HG03342 (cell line): ENCODE measurements at regions not wholly inside any gene's neighbourhood (a gene's known extent, or its start where the extent isn't known, plus 50 kb on each side); places are given as distances from the start of the nearest gene placed in this dataset.

ENCODE experiments used
- ATAC-seq: cut with Tn5 transposase; IDR thresholded peaks from one replicate; pipeline ENCODE4 v1.9.1; 2021; ENCODE audit warnings: mild to moderate bottlenecking, moderate library complexity; ENCODE audit not compliant: unreplicated experiment

- no peak for ATAC-seq
Measured at GRCh38 chr10:111435871-111436270, 359.0 kb downstream of the ADRA2A start.

- no peak for ATAC-seq
Measured at GRCh38 chr10:111439034-111439842, 362.4 kb downstream of the ADRA2A start.

GRCh38 chr10:111440501-111440900, 363.7 kb downstream of the ADRA2A start:
- no peak for ATAC-seq

- no peak for ATAC-seq
Measured at GRCh38 chr10:111445667-111446066, 368.8 kb downstream of the ADRA2A start.

GRCh38 chr10:111446966-111447365, 370.1 kb downstream of the ADRA2A start:
- ATAC-seq: no peak

DNA sequence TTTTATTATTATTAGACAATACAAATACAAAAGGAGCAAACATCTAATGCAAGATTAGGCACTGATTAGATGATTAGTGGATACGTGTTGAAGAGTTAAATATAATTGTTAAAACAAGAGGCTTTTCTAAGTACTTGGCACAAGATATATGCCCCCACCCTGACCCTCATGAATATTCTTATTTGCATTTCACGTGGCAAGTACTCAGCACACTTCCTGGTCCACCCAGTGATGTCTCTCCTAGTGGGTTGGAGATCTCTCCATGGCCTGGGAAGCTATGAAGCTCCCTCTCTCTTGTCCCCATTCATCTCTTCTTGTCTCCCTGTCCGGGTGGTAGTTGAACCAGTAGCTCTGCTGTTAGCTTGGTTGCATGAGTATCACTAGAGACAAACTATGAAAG, 375.3 kb downstream of the ADRA2A start:
- ATAC-seq: no peak

- ATAC-seq: no peak
Measured at GRCh38 chr10:111455776-111456426, 379.1 kb downstream of the ADRA2A start.

- no peak for ATAC-seq
Measured at GRCh38 chr10:111458256-111458655, 381.4 kb downstream of the ADRA2A start.

DNA sequence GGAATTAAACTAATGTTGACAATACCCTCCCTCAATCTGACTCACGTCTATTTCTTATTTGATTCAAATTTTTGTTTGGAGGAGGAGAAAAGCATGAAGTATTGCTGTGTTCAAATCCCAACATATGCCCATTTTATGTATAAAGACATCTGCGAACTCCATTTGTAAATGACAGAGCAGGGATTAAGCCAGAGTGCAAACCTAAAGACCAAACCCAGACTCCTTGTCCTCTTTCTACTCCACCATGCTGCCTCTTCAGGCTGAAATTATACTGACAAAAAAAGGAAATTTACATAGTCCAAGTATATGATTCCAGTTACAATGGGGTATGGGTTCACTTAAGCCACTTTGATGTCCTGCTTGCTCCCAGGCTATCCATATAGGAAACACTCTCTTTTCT, 383.1 kb downstream of the ADRA2A start:
- ATAC-seq: no peak

DNA sequence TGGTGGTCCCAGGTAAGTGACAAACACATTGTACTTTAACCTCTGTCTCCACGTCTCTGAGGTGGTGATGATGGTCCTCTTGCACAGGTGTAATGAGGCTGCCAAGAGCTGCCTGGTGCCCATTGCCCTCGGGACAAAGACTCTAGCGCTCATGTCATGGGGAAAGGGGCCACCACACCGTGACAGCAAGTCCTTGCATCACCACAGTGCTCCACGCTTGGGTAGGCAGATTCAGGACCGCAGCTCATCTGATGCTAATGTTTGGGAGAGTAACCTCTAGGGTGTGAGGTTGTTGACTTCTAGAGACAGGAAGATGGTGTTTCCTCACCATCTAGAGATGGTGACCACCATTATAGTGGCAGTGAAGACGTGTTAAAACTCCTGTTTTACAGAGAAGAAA, 395.6 kb downstream of the ADRA2A start:
- ATAC-seq: no peak

DNA sequence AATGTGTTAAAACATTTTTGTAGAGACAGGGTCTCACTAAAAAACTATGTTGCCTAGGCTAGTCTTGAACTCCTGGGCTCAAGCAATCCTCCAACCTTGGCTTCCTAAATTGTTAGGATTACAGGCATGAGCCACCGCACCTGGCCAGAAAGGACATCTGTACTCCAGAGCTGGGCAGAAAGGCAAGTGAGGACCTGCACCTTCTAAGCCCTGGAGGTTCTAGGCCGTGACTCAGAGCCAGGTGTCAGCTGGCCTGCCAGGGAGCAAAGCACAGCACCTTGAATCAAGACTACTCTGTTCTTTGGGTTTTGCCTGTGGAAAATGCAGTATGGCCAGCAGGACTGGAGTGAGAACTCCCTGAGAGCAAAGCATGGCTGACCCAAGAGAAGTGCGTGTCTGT, 396.5 kb downstream of the ADRA2A start:
- no peak for ATAC-seq

- ATAC-seq: no peak
Measured at GRCh38 chr10:111474786-111475185, 398.0 kb downstream of the ADRA2A start.

DNA sequence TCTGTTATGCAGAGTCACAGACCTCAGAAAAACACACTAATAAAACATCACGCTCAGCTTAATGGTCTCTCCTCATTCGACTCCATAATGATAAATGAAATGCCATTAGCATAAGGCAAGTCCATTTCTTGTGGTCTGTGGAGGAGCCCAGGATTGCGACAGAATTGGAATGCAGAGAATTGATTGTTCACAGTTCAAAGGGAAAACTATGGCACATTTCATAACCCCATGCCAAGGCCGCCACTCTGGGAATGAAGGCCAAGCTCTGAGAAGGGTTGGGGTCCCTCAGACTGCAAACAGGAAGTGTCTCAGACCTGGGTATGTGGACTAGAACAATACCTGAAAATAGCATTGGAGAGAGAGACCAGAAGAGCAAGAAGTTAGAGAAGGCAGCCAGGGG, 398.9 kb downstream of the ADRA2A start:
- ATAC-seq: no peak

- ATAC-seq: no peak
Measured at GRCh38 chr10:111478651-111479050, 401.8 kb downstream of the ADRA2A start.

DNA sequence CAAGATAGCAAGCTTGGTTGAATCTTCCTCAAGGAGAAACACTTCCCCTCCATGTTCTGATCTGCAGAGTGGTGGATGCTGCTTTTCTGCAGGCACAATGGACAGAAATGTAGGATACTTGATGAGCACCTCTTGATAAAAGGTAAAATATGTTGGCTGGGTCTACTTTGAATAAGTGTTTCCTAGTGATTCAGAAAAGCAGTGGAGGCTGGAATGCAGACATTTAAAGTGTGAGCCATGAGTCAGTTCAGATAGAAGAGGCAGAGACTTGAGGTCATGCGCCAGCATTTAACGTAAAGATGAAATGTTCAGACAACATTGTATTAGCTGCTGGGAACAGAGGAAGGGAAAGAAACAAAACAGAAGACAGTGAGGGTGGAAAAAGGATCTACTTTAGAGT, 403.1 kb downstream of the ADRA2A start:
- no peak for ATAC-seq

- ATAC-seq: no peak
Measured at GRCh38 chr10:111481261-111481826, 404.5 kb downstream of the ADRA2A start.

DNA sequence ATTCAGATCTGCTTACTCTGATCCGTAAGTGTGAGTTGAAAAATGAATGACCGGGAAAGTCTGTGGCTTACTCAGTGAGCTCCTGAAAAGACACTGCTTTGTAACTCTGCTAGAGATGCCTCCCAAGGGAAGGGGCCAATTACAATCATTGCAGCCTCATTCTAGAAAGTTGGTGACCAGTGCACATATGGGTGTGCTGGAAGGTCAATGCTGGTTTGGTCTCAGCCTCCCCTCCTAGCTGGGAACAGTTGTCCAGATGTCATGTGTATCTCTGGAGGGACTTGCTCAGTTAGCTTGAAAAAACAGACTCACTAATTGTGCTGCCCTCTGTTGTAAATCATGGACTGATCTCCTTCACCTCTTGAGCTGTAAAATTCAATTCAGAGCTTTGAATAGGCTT, 405.0 kb downstream of the ADRA2A start:
- no peak for ATAC-seq

DNA sequence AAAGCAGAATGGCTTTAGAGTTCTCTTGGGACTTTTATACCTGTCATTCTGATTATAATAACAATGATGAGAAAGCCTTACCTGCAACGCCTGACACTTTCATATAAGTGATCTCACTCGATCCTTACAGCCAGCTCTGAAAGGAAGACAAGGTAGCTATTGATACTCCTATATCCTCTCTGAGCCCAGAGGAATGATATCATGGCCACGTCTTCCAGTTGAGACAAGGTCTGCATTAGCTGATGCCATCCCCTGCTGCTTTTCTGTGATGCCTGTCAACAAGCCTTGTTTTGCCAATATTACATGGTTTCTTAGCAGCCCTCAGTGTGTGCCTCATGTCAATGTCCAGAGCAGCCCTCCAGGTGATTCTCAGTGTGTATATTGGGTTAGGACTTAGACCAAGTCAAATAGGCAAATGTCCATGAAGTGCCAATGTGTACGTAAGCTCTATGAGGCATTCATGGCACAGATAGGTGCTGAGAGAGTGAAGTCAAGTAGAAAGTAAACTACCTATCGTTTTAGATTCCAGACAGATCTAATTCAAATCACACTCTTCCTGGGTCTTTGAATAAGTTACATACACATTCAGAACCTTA, 405.9 kb downstream of the ADRA2A start:
- no peak for ATAC-seq

DNA sequence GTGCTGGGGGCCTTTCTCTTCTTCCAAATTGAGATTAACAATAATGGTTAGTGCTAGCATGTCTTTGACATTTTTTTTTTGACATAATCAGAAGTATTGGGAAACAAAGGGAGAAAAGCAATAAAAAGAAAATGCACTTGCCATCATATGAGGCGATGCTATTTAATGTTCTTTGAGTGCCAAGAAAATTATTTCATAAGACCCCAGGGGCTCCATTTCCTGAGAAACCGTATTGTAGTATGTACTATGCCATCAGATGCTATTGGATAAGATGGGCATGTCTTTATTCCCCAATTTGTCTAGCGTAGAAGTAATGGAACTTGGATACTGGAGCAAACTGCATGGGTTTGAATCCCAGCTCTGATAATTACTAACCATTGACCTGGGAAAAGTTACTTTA, 408.9 kb downstream of the ADRA2A start:
- ATAC-seq: no peak

DNA sequence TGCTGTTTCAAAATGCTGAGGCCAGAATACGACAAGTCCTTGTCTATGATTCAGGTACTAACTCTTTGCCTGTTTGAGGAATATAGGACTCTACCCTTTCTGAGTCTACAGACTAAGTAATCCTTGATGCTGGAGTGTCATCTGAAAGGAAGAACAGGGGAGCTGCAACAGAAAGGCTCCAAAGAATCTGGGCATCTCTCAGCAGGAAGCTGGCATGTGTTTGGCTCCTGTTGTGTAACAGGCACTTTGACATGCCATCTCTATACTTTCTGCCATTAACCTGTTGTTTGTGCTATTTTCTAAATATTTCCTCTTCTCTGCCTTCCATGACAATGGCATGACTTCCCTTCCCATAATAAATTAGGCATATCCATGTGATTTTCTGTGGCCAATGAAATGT, 409.5 kb downstream of the ADRA2A start:
- no peak for ATAC-seq

- ATAC-seq: no peak
Measured at GRCh38 chr10:111488668-111489067, 411.8 kb downstream of the ADRA2A start.

- no peak for ATAC-seq
Measured at GRCh38 chr10:111491154-111491553, 414.3 kb downstream of the ADRA2A start.
